ENCODE measurements at regions not wholly inside any gene's neighbourhood (a gene's known extent, or its start where the extent isn't known, plus 50 kb on each side); places are given as distances from the start of the nearest gene placed in this dataset.

GRCh38 chr22:49382451-49382735, 445.3 kb downstream of the BRD1 start:
- TF ChIP-seq CTCF (IDR thresholded peaks at IDR 0.05) (no peak), POLR2A (IDR thresholded peaks at IDR 0.05) (no peak)

All from esophagus squamous epithelium (tissue), 4 donors.